ENCODE measurements at regions not wholly inside any gene's neighbourhood (a gene's known extent, or its start where the extent isn't known, plus 50 kb on each side); places are given as distances from the start of the nearest gene placed in this dataset.

GRCh38 chr3:115415246-115415996, 207.9 kb upstream of the GAP43 start:
- no CpG with 5 or more reads among the region's 4 CpGs for WGBS, 2 experiments (ENCODE audit: extremely low coverage in 2 of 2, insufficient read length in 1 of 2)
- H3K4ac ChIP-seq (ENCODE audit: low read depth, low read length), result no peak overlapping the region
- no peak overlapping the region for H4K91ac ChIP-seq (ENCODE audit: insufficient read depth, low read depth, low read length)
- H4K5ac ChIP-seq (ENCODE audit: low read depth, low read length), result no peak overlapping the region
- no peaks in the 10 kb centered on the region for H3K36me3 ChIP-seq (ENCODE audit: control insufficient read depth, insufficient read depth, low read length)
- no peak overlapping the region for H3K27ac ChIP-seq (ENCODE audit: insufficient read depth, low read length)
- TF ChIP-seq CTCF (conservative IDR thresholded peaks at IDR 0.05; ENCODE audit: low read depth, low read length) (no peak), FOS (IDR thresholded peaks at IDR 0.05; ENCODE audit: low read depth, low read length) (no peak), USF2 (IDR thresholded peaks at IDR 0.05; ENCODE audit: low read depth, low read length) (no peak), NFE2L2 (IDR thresholded peaks at IDR 0.05; ENCODE audit: low read depth, low read length) (no peak), MAZ (IDR thresholded peaks at IDR 0.05; ENCODE audit: borderline replicate concordance, low read depth, low read length) (no peak), MXI1 (IDR thresholded peaks at IDR 0.05; ENCODE audit: borderline replicate concordance, low read depth, low read length) (no peak), RFX5 (IDR thresholded peaks at IDR 0.05; ENCODE audit: low read depth, low read length) (no peak), RCOR1 (IDR thresholded peaks at IDR 0.05; ENCODE audit: insufficient replicate concordance, low read length) (no peak), RAD21 (IDR thresholded peaks at IDR 0.05; ENCODE audit: low read length) (no peak), ELK1 (IDR thresholded peaks at IDR 0.05; ENCODE audit: borderline replicate concordance, low read depth, low read length) (no peak), CHD1 (IDR thresholded peaks at IDR 0.05; ENCODE audit: low read depth, low read length) (no peak), MAFK (IDR thresholded peaks at IDR 0.05; ENCODE audit: low read depth, low read length) (no peak), BHLHE40 (IDR thresholded peaks at IDR 0.05; ENCODE audit: low read depth, low read length) (no peak), CEBPB (IDR thresholded peaks at IDR 0.05; ENCODE audit: low read depth, low read length) (no peak), POLR2A (IDR thresholded peaks at IDR 0.05; ENCODE audit: low read depth, low read length) (no peak), SMC3 (IDR thresholded peaks at IDR 0.05; ENCODE audit: low read depth, low read length) (no peak)
- no peak overlapping the region for H3K14ac ChIP-seq (replicated peaks; ENCODE audit: low read depth, low read length)
- POLR2A ChIA-PET (ENCODE audit: unreplicated experiment), result no interaction called here
- no peak overlapping the region for H2AK5ac ChIP-seq (ENCODE audit: low read depth, low read length)
- H4K20me1 ChIP-seq (ENCODE audit: insufficient read depth, low read length), result no peaks in the 10 kb centered on the region
- H3K9me1 ChIP-seq (ENCODE audit: insufficient read depth, low read length), result no peaks in the 10 kb centered on the region
- H3K4me1 ChIP-seq (ENCODE audit: control insufficient read depth, insufficient read depth, low read length), result no peaks in the 10 kb centered on the region
- no peaks in the 10 kb centered on the region for H3K9me3 ChIP-seq (ENCODE audit: control insufficient read depth, insufficient read depth, low read length)
- dilution Hi-C loops (cut with HindIII; ENCODE audit: low sequenced_read_pairs, unreplicated experiment) (no loop called here), intact Hi-C loops (cut with micrococcal nuclease) (no loop called here), in situ Hi-C loops (cut with MboI; ENCODE audit: low sequenced_read_pairs) (no loop called here)
- H3K23ac ChIP-seq (ENCODE audit: low read depth, low read length), result no peak overlapping the region
- DNase-seq, result no peak
- no peak overlapping the region for H2BK15ac ChIP-seq (ENCODE audit: low read depth, low read length)
- CTCF ChIA-PET, result no interaction called here
- H3K79me1 ChIP-seq (ENCODE audit: low read depth in 1 of 2, low read length in 2 of 2), result no peaks in the 10 kb centered on the region
- H3K27me3 ChIP-seq (ENCODE audit: control insufficient read depth, insufficient read depth, low read length), result no peaks in the 10 kb centered on the region
- H2BK120ac ChIP-seq (ENCODE audit: low read depth, low read length), result no peak overlapping the region
- no peak overlapping the region for H2AFZ ChIP-seq (replicated peaks; ENCODE audit: low read length, poor library complexity)
- no peak overlapping the region for H3K4me2 ChIP-seq (ENCODE audit: low read depth, low read length)
- H3K56ac ChIP-seq (ENCODE audit: extremely low read depth, insufficient read depth, low read length), result no peak overlapping the region
- H3K18ac ChIP-seq (ENCODE audit: low read depth, low read length), result no peak overlapping the region
- no peak overlapping the region for H3K9ac ChIP-seq (ENCODE audit: low read depth, low read length)
- BruUV-seq (replicated peaks), result no TSS peak
- H2AK9ac ChIP-seq (replicated peaks; ENCODE audit: low read depth, low read length, poor library complexity), result no peak overlapping the region
- H4K8ac ChIP-seq (ENCODE audit: low read depth in 2 of 2, low read length in 2 of 2), result no peak overlapping the region
- no peak overlapping the region for H2BK5ac ChIP-seq (ENCODE audit: low read depth, low read length, poor library complexity, severe bottlenecking)
- no peak overlapping the region for H3K4me3 ChIP-seq (ENCODE audit: insufficient read depth, low read depth, low read length)
- no peak overlapping the region for H2BK20ac ChIP-seq (ENCODE audit: low read depth, low read length)
- no peak for ATAC-seq (ENCODE audit: low read depth)
